ENCODE measurements at regions not wholly inside any gene's neighbourhood (a gene's known extent, or its start where the extent isn't known, plus 50 kb on each side); places are given as distances from the start of the nearest gene placed in this dataset.

DNA sequence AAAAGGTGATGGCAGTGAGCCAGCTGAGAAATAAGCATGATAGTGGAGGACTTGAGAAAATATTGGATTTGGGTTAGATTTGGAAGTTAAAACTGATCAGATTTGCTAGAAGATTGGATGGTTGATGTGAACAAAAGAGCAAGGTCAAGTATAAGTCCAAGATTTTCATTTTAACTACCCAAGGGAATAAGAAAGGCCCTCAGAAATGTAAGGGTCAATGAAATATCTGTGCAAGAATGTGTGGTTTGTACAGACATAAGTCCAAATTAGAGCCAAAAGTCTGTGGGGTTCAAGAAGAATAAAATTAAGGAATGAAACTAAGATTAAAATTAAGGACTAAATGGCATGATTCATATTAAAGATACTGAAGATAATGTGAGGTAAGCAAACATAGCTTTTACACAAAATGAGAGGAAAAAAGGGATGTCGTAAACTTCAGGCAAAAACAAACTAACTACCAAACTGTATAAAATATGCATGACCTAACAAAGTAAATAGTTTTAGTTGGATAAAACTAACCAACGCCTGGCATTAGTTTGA lies 78.4 kb upstream of the CACNA2D1 start:
- Histone ChIP-seq H3K9me3 (ENCODE audit: control insufficient read depth, insufficient read depth, low read depth, low read length) (no peaks in the 10 kb centered on the region), H3K4me2 (ENCODE audit: extremely low read depth, insufficient read depth, low read length) (no peak overlapping the region), H3K79me2 (ENCODE audit: control insufficient read depth, insufficient read depth, low read length) (no peaks in the 10 kb centered on the region), H3K4me3 (replicated peaks in 1 of 4; ENCODE audit: control extremely low read depth in 1 of 4, insufficient read depth in 1 of 4, low read depth in 3 of 4, low read length in 4 of 4) (no peak overlapping the region), H3K9ac (ENCODE audit: insufficient read depth, low read length) (no peak overlapping the region), H2AFZ (ENCODE audit: low read length) (no peak overlapping the region), H3K27me3 (ENCODE audit: control insufficient read depth, insufficient read depth, low read length) (no peaks in the 10 kb centered on the region), H3K36me3 (ENCODE audit: control insufficient read depth, insufficient read depth, low read length) (no peaks in the 10 kb centered on the region), H4K20me1 (ENCODE audit: control insufficient read depth, extremely low read depth, insufficient read depth, low read length) (no peaks in the 10 kb centered on the region), H3K4me1 (ENCODE audit: control insufficient read depth, extremely low read depth, insufficient read depth, low read length) (no peaks in the 10 kb centered on the region), H3K27ac (ENCODE audit: insufficient read depth, low read length) (no peak overlapping the region)
- TF ChIP-seq EZH2 (IDR thresholded peaks at IDR 0.05; ENCODE audit: low read length, missing control alignments), result no peak
- TF ChIP-seq, protein P1, sequence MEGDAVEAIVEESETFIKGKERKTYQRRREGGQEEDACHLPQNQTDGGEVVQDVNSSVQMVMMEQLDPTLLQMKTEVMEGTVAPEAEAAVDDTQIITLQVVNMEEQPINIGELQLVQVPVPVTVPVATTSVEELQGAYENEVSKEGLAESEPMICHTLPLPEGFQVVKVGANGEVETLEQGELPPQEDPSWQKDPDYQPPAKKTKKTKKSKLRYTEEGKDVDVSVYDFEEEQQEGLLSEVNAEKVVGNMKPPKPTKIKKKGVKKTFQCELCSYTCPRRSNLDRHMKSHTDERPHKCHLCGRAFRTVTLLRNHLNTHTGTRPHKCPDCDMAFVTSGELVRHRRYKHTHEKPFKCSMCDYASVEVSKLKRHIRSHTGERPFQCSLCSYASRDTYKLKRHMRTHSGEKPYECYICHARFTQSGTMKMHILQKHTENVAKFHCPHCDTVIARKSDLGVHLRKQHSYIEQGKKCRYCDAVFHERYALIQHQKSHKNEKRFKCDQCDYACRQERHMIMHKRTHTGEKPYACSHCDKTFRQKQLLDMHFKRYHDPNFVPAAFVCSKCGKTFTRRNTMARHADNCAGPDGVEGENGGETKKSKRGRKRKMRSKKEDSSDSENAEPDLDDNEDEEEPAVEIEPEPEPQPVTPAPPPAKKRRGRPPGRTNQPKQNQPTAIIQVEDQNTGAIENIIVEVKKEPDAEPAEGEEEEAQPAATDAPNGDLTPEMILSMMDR (conservative IDR thresholded peaks at IDR 0.05 in 1 of 2, IDR thresholded peaks at IDR 0.05 in 1 of 2; ENCODE audit: low read depth in 1 of 2, low read length in 2 of 2), result no peak
- peak in 1 of 2 donors; percentile 57 for DNase-seq (ENCODE audit: low read depth in 2 of 2)

DNA sequence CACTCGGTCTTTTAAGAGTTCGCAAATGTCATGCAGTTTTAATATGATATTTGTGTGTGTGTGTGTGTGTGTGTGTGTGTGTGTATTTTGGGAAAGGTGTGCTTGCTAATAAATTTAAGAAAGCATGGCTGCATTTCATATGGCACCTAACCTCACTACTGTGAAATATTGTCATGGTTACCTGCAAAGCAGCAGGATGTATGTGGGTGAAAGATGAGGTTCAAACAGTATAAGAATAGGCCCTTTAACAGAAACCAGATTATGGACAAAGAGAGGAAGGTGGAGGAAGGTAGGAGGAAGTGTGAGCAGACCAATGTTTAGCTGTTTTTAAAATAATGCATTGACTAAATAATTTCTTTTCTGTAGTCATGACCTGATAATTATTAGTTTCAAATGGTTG lies 73.5 kb upstream of the CACNA2D1 start:
- no peak overlapping the region for H2AFZ ChIP-seq (ENCODE audit: low read length)
- no peaks in the 10 kb centered on the region for H4K20me1 ChIP-seq (ENCODE audit: control insufficient read depth, extremely low read depth, insufficient read depth, low read length)
- TF ChIP-seq EZH2 (IDR thresholded peaks at IDR 0.05; ENCODE audit: low read length, missing control alignments), result no peak
- TF ChIP-seq, protein P1 (conservative IDR thresholded peaks at IDR 0.05 in 1 of 2, IDR thresholded peaks at IDR 0.05 in 1 of 2; ENCODE audit: low read depth in 1 of 2, low read length in 2 of 2), result no peak
- no peak overlapping the region for H3K9ac ChIP-seq (ENCODE audit: insufficient read depth, low read length)
- H3K4me3 ChIP-seq (replicated peaks in 1 of 4; ENCODE audit: control extremely low read depth in 1 of 4, insufficient read depth in 1 of 4, low read depth in 3 of 4, low read length in 4 of 4), result no peak overlapping the region
- no peak overlapping the region for H3K27ac ChIP-seq (ENCODE audit: insufficient read depth, low read length)
- no peak overlapping the region for H3K4me2 ChIP-seq (ENCODE audit: extremely low read depth, insufficient read depth, low read length)
- H3K79me2 ChIP-seq (ENCODE audit: control insufficient read depth, insufficient read depth, low read length), result no peaks in the 10 kb centered on the region
- no peaks in the 10 kb centered on the region for H3K36me3 ChIP-seq (ENCODE audit: control insufficient read depth, insufficient read depth, low read length)
- no peaks in the 10 kb centered on the region for H3K4me1 ChIP-seq (ENCODE audit: control insufficient read depth, extremely low read depth, insufficient read depth, low read length)
- no peaks in the 10 kb centered on the region for H3K9me3 ChIP-seq (ENCODE audit: control insufficient read depth, insufficient read depth, low read depth, low read length)
- H3K27me3 ChIP-seq (ENCODE audit: control insufficient read depth, insufficient read depth, low read length), result no peaks in the 10 kb centered on the region
- no peak for DNase-seq (ENCODE audit: low read depth in 2 of 2)

DNA sequence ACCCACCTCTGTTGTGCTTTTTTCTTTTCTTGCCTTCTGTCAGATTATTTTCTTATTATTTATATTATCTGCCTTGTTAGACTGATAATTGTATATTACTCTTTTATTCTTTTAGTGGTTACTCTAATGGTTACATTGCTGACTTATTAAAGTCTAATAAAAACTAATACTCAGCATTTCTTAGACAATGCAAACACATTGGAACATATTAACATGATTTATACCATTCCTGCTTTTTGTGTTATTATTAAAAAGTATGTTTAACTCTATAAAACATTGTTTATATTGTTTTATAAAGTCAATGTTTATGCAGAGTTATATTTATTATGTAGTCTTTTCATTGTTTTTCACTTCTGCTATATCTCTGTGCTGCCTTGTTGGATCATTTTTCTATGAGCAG lies 68.0 kb upstream of the CACNA2D1 start:
- Histone ChIP-seq H2AFZ (ENCODE audit: low read length) (no peak overlapping the region), H3K79me2 (ENCODE audit: control insufficient read depth, insufficient read depth, low read length) (no peaks in the 10 kb centered on the region), H4K20me1 (ENCODE audit: control insufficient read depth, extremely low read depth, insufficient read depth, low read length) (no peaks in the 10 kb centered on the region), H3K27ac (ENCODE audit: insufficient read depth, low read length) (no peak overlapping the region), H3K9me3 (ENCODE audit: control insufficient read depth, insufficient read depth, low read depth, low read length) (no peaks in the 10 kb centered on the region), H3K27me3 (ENCODE audit: control insufficient read depth, insufficient read depth, low read length) (no peaks in the 10 kb centered on the region), H3K4me3 (replicated peaks in 1 of 4; ENCODE audit: control extremely low read depth in 1 of 4, insufficient read depth in 1 of 4, low read depth in 3 of 4, low read length in 4 of 4) (no peak overlapping the region), H3K36me3 (ENCODE audit: control insufficient read depth, insufficient read depth, low read length) (no peaks in the 10 kb centered on the region), H3K9ac (ENCODE audit: insufficient read depth, low read length) (no peak overlapping the region), H3K4me1 (ENCODE audit: control insufficient read depth, extremely low read depth, insufficient read depth, low read length) (no peaks in the 10 kb centered on the region), H3K4me2 (ENCODE audit: extremely low read depth, insufficient read depth, low read length) (no peak overlapping the region)
- no peak for DNase-seq (ENCODE audit: low read depth in 2 of 2)
- TF ChIP-seq EZH2 (IDR thresholded peaks at IDR 0.05; ENCODE audit: low read length, missing control alignments), result no peak
- TF ChIP-seq, protein P1 (conservative IDR thresholded peaks at IDR 0.05 in 1 of 2, IDR thresholded peaks at IDR 0.05 in 1 of 2; ENCODE audit: low read depth in 1 of 2, low read length in 2 of 2), result no peak

Data from fibroblast of lung (primary cell).